Retinal pigment epithelial cell (primary cell): ENCODE measurements at regions not wholly inside any gene's neighbourhood (a gene's known extent, or its start where the extent isn't known, plus 50 kb on each side); places are given as distances from the start of the nearest gene placed in this dataset.

Experiments
- DNase-seq: peaks from one replicate; pipeline ENCODE4 v3.0.0-alpha.2; 2010; ENCODE audit warnings: low read depth
- H3K4me3 ChIP-seq: 2 replicates; pipeline ENCODE4 v1.5.1; 2011; ENCODE audit warnings: mild to moderate bottlenecking, low read length, control low read depth, moderate library complexity
- CTCF ChIP-seq: conservative IDR thresholded peaks from 2 replicates; pipeline ENCODE4 v1.5.1; 2011; ENCODE audit warnings: low read depth, low read length, control low read depth, inconsistent platforms

DNA sequence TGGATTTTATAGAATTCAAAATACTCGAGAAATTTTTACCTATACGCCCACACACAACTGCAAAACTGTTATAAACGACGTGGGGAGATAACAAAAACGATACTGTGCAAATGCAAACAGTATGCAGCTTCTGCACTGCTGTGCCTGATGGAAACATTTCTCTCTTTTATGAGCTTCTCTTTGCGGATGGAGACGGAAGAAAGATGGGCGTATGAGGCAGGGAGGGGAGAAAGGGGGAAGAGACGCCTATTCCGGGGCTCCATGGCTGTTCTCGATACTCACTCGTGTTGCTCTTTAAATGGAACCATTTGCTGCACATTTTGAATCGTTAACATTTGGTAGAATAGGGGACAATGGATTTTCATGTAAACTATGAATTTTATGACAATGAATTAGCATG lies 69.1 kb upstream of the EXOC2 start:
- TF ChIP-seq CTCF, result no peak
- DNase-seq, result no peak
- no peak overlapping the region for H3K4me3 ChIP-seq

GRCh38 chr6:760982-761955 lies 68.3 kb upstream of the EXOC2 start:
- no peak overlapping the region for H3K4me3 ChIP-seq
- DNase-seq, result no peak
- TF ChIP-seq CTCF, result no peak

DNA sequence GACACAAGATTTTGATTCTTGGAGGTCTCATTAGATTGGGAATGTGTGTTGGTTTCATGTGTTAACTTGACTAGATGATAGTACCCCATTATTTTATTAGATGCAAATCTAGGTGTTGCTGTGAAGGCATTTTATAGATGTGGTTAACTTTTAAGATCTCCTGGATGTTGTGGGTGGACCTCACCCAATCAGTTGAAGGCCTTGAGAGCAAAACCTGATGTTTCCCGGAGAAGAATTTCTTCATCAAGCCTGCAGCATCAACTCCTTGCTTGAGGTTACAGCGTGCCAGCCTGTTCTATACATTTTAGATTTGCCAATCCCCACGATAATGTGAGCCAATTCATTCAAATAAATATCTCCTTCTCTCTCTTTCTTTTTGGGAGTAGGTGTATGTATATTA lies 66.8 kb upstream of the EXOC2 start:
- no peak for DNase-seq
- TF ChIP-seq CTCF, result no peak
- H3K4me3 ChIP-seq, result no peak overlapping the region

GRCh38 chr6:756224-756623 lies 63.3 kb upstream of the EXOC2 start:
- no peak for DNase-seq
- TF ChIP-seq CTCF, result no peak

DNA sequence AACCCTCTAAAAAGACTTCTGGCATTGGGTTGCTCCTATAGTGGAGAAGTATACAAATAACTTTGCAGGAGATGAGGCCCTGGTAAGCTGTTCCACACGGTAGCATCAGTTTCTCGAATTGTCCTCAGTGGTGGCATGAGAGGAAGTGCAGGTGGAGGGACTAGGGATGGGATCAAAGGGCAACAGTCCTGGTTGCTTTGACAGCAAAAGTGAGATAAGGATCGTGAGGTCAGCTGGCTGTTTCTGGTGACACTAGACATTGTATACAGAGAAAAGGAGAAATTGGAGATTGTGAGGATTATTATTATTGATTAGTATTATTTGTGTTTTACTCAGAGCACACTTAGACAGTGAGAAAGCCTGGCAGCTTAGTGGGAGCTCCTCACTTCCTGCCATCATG lies 61.3 kb upstream of the EXOC2 start:
- H3K4me3 ChIP-seq, result no peak overlapping the region
- no peak for TF ChIP-seq CTCF
- DNase-seq, result no peak

More at GRCh38 chr6:756224-756623, 63.3 kb upstream of the EXOC2 start:
- H3K4me3 ChIP-seq, result no peak overlapping the region

- no peak for TF ChIP-seq CTCF
- no peak for DNase-seq
- H3K4me3 ChIP-seq, result no peak overlapping the region
These were observed 60.5 kb upstream of the EXOC2 start for GRCh38 chr6:753486-753885.

- no peak for TF ChIP-seq CTCF
- DNase-seq, result no peak
- H3K4me3 ChIP-seq, result no peak overlapping the region
These were observed 59.5 kb upstream of the EXOC2 start for GRCh38 chr6:752438-752837.
